BLaER1 treated with 17β-estradiol and CSF1 and Interleukin-3, amounts not matched to agents 10 nM and 100 nM (cell line): ENCODE measurements at regions not wholly inside any gene's neighbourhood (a gene's known extent, or its start where the extent isn't known, plus 50 kb on each side); places are given as distances from the start of the nearest gene placed in this dataset.
"Not testable (repeated sequence)": the region's sequence is repeated elsewhere in the genome, so short reads cannot be mapped to it uniquely, and the experiment has no call there.

Source experiments
- H3K27ac ChIP-seq, 11 experiments: shearing (Covaris generic); formaldehyde crosslinking; 2 replicates each; pipeline ENCODE4 v1.8.1; 2022
- H3K27me3 ChIP-seq, 11 experiments: shearing (Covaris generic); formaldehyde crosslinking; 2 replicates each; pipeline ENCODE4 v1.8.1; 2022
- H3K36me3 ChIP-seq, 11 experiments: shearing (Covaris generic); formaldehyde crosslinking; 2 replicates each; pipeline ENCODE4 v1.8.1; 2022
- H3K4me1 ChIP-seq, 10 experiments: shearing (Covaris generic); formaldehyde crosslinking; 2 replicates each; pipeline ENCODE4 v1.8.1; 2022
- H3K4me2 ChIP-seq, 11 experiments: shearing (Covaris generic); formaldehyde crosslinking; 2 replicates each; pipeline ENCODE4 v1.8.1; 2022
- H3K4me3 ChIP-seq, 10 experiments: shearing (Covaris generic); formaldehyde crosslinking; 2 replicates each; pipeline ENCODE4 v1.8.1; 2022
- H3K9ac ChIP-seq, 11 experiments: shearing (Covaris generic); formaldehyde crosslinking; 2 replicates each; pipeline ENCODE4 v1.8.1; 2022
- H3K9me3 ChIP-seq, 11 experiments: shearing (Covaris generic); formaldehyde crosslinking; replicated peaks in 1 of 11; 2 replicates each; pipeline ENCODE4 v1.8.1; 2022
- H4K20me1 ChIP-seq, 11 experiments: shearing (Covaris generic); formaldehyde crosslinking; 2 replicates each; pipeline ENCODE4 v1.8.1; 2022
- Cebpa-rat ChIP-seq, 11 experiments: shearing (Covaris generic); IDR thresholded peaks; 2 replicates each; pipeline ENCODE4 v1.8.1; 2022

DNA sequence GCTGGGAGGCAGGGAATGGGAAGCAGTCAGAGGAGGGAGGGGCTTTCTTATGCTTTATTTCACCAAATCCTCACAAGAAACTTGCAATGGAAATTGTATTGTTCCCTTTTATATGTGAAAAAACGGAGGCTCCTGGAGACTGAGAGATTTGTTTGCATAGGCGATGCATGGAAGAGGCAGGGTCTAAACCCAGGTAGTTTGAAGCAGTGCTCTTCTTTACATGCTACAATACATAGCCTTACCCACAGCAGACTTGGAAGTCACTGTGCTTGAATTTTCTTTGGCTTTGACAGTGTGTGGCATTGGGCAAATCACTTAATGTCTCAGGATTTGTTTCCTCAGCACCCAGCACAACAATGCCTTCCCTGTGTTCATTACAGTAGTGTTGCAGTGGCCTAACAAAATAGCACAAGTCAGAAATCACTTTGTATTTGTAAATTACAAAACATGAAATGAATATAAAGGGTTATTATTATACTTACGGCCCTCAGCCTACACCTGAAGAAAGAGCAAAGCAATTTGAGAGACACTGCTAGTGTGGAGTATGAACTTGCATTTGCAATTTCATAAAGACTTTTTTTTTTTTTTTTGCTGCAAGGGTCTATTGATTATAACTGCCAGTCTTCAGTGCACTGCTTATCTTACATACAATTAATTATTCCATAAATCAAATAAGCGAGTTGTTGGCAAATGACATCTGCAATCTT is 646.4 kb upstream of the KCNMB2 start:
- Histone ChIP-seq H3K4me2 (no peak overlapping the region), H3K27ac (no peak overlapping the region)
- TF ChIP-seq Cebpa-rat (IDR thresholded peaks at IDR 0.05), result no peak

DNA sequence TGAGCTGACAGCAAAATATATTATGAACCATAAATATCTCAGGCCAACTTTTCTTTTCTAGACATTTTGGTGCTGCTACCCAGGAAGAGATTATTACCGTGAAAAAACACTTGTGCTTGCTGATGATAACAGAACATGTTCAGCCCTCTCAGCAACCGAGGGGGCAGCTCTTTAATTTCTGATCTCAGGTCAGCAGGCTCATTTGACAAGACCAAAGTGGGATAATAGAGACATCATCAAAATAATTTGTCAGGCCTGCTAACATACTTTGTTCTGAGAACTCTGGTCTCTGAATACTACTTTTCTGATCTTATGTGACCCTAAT is 645.9 kb upstream of the KCNMB2 start:
- H3K27ac ChIP-seq, result no peak overlapping the region
- H3K4me2 ChIP-seq, result no peak overlapping the region
- no peak overlapping the region for H3K9ac ChIP-seq

More for the DNA sequence above, 646.4 kb upstream of the KCNMB2 start:
- Histone ChIP-seq H3K9ac (no peak overlapping the region), H3K36me3 (peaks cover 0 to 17% (median 0%) of the 10 kb centered on the region in 11 experiments; a peak in 5 of 22 replicates), H3K4me3 (peak overlapping the region in 3 of 10 experiments; percentile 14 to 24 (median 17); a peak in 3 of 20 replicates), H3K27me3 (no peaks in the 10 kb centered on the region), H3K4me1 (peaks cover 12 to 49% (median 33%) of the 10 kb centered on the region in 10 experiments; a peak in 19 of 20 replicates), H4K20me1 (no peaks in the 10 kb centered on the region), H3K9me3 (peaks cover 22 to 63% (median 55%) of the 10 kb centered on the region in 11 experiments; a peak in 21 of 22 replicates)

DNA sequence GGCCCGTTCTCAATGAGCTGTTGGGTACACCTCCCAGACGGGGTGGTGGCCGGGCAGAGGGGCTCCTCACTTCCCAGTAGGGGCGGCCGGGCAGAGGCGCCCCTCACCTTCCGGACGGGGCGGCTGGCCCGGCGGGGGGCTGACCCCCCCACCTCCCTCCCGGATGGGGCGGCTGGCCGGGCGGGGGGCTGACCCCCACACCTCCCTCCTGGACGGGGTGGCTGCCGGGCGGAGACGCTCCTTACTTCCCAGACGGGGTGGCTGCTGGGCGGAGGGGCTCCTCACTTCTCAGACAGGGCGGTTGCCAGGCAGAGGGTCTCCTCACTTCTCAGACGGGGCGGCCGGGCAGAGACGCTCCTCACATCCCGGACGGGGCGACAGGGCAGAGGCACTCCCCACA is 644.7 kb upstream of the KCNMB2 start:
- H3K9me3 ChIP-seq, result peaks cover 24 to 79% (median 63%) of the 10 kb centered on the region in 11 experiments
- not testable (repeated sequence) for H3K4me3 ChIP-seq, H4K20me1 ChIP-seq, H3K27ac ChIP-seq, H3K4me2 ChIP-seq, H3K27me3 ChIP-seq, H3K9ac ChIP-seq
- H3K36me3 ChIP-seq, result peaks cover 0 to 18% (median 0%) of the 10 kb centered on the region in 11 experiments; a peak in 6 of 22 replicates
- H3K4me1 ChIP-seq, result peaks cover 6 to 31% (median 15%) of the 10 kb centered on the region in 10 experiments; a peak in 16 of 20 replicates

More for the DNA sequence above, 645.9 kb upstream of the KCNMB2 start:
- H3K9me3 ChIP-seq, result peaks cover 22 to 67% (median 55%) of the 10 kb centered on the region in 11 experiments; a peak in 21 of 22 replicates
- peaks cover 0 to 17% (median 0%) of the 10 kb centered on the region in 11 experiments; a peak in 5 of 22 replicates for H3K36me3 ChIP-seq
- no peaks in the 10 kb centered on the region for H4K20me1 ChIP-seq
- H3K4me3 ChIP-seq, result peak overlapping the region in 1 of 10 experiments; percentile 24; a peak in 1 of 20 replicates
- H3K27me3 ChIP-seq, result no peaks in the 10 kb centered on the region
- H3K4me1 ChIP-seq, result peaks cover 13 to 43% (median 27%) of the 10 kb centered on the region in 10 experiments; a peak in 19 of 20 replicates
- TF ChIP-seq Cebpa-rat (IDR thresholded peaks at IDR 0.05), result no peak

DNA sequence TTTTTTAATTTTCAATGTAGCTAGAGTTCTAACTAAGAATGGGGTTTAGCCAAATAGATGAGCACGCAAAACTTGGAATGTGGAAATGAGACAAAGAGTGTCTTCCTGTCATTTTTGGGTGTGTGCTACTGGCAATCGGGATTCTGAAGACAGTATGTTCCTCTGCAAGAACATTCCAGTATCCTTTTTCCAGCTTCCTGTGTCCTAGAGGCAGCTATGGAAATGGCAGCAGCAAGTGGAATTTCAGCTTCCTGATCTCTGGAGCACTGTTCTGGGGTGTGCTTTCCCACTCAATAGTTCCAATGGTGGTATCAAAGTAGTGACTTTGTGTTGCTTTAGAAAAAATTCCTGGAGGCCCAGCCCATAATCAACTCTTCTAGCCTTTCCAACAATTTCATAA is 642.9 kb upstream of the KCNMB2 start:
- Histone ChIP-seq H4K20me1 (no peaks in the 10 kb centered on the region), H3K9ac (no peak overlapping the region), H3K4me2 (no peak overlapping the region), H3K4me1 (peaks cover 0 to 14% (median 5%) of the 10 kb centered on the region in 10 experiments; a peak in 8 of 20 replicates), H3K36me3 (peaks cover 0 to 31% (median 1%) of the 10 kb centered on the region in 11 experiments; a peak in 11 of 22 replicates), H3K27me3 (no peaks in the 10 kb centered on the region), H3K9me3 (peaks cover 42 to 91% (median 80%) of the 10 kb centered on the region in 11 experiments), H3K4me3 (no peak overlapping the region), H3K27ac (no peak overlapping the region)
- no peak for TF ChIP-seq Cebpa-rat (IDR thresholded peaks at IDR 0.05)

DNA sequence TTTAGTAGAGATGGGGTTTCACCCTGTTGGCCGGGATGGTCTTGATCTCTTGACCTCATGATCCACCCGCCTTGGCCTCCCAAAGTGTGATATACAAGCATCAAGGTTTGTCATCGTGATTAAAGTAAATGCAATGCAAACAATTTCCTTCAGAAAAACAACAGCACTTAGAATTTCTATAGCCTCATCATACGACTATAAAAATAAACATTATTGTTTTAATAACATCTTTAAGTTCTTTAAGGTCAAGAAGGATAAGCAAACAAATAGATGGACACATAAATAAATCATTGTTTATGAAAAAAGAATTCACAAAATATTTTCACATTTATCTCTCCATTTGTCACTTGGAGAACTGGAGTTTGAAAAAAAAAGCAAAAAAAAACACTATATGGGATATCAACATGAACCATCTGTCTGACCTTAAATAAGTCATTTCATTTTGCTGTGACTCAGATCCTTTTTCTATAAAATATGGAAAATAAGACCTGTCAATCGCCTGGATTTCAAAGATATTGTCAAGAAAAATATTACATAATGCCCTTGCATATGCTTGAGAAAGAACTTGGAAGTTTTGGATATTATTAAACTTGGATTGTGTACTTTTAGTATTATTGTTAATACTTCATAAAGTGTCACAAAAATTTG is 642.0 kb upstream of the KCNMB2 start:
- H3K27me3 ChIP-seq, result no peaks in the 10 kb centered on the region
- no peak overlapping the region for H3K9ac ChIP-seq
- H3K4me3 ChIP-seq, result no peak overlapping the region
- H3K4me1 ChIP-seq, result peaks cover 0 to 7% (median 0%) of the 10 kb centered on the region in 10 experiments; a peak in 4 of 20 replicates
- TF ChIP-seq Cebpa-rat (IDR thresholded peaks at IDR 0.05), result no peak
- no peaks in the 10 kb centered on the region for H4K20me1 ChIP-seq
- no peak overlapping the region for H3K27ac ChIP-seq
- peaks cover 0 to 40% (median 5%) of the 10 kb centered on the region in 11 experiments; a peak in 13 of 22 replicates for H3K36me3 ChIP-seq
- peaks cover 47 to 91% (median 80%) of the 10 kb centered on the region in 11 experiments for H3K9me3 ChIP-seq
- no peak overlapping the region for H3K4me2 ChIP-seq

DNA sequence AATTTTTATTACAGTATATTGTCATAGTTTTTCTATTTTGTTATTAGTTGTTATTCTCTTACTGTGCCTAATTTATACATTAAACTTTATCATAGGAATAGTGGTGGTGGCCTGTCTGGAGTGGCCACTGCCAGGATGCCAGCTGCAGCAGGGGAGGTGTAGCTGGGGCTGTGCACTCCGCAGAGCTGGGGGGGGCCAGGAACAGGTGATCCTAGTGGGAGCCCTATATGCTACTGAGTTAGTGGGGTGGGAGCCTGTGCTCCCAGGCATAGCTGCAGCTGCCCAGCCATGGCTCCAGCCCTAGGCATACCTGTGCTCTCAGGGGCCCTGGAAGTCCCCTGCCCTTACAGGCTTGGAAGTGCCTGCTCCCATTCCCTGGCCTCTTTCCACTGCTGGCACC is 638.1 kb upstream of the KCNMB2 start:
- H3K4me2 ChIP-seq, result no peak overlapping the region
- H4K20me1 ChIP-seq, result no peaks in the 10 kb centered on the region
- peaks cover 48 to 86% (median 71%) of the 10 kb centered on the region in 11 experiments for H3K9me3 ChIP-seq
- TF ChIP-seq Cebpa-rat (IDR thresholded peaks at IDR 0.05), result no peak
- H3K27me3 ChIP-seq, result no peaks in the 10 kb centered on the region
- H3K4me3 ChIP-seq, result peak overlapping the region in 3 of 10 experiments; percentile 20 to 40 (median 26); a peak in 2 of 20 replicates
- peaks cover 0 to 7% (median 0%) of the 10 kb centered on the region in 10 experiments; a peak in 1 of 20 replicates for H3K4me1 ChIP-seq
- H3K36me3 ChIP-seq, result peaks cover 0 to 38% (median 12%) of the 10 kb centered on the region in 11 experiments; a peak in 12 of 22 replicates
- no peak overlapping the region for H3K9ac ChIP-seq
- no peak overlapping the region for H3K27ac ChIP-seq

DNA sequence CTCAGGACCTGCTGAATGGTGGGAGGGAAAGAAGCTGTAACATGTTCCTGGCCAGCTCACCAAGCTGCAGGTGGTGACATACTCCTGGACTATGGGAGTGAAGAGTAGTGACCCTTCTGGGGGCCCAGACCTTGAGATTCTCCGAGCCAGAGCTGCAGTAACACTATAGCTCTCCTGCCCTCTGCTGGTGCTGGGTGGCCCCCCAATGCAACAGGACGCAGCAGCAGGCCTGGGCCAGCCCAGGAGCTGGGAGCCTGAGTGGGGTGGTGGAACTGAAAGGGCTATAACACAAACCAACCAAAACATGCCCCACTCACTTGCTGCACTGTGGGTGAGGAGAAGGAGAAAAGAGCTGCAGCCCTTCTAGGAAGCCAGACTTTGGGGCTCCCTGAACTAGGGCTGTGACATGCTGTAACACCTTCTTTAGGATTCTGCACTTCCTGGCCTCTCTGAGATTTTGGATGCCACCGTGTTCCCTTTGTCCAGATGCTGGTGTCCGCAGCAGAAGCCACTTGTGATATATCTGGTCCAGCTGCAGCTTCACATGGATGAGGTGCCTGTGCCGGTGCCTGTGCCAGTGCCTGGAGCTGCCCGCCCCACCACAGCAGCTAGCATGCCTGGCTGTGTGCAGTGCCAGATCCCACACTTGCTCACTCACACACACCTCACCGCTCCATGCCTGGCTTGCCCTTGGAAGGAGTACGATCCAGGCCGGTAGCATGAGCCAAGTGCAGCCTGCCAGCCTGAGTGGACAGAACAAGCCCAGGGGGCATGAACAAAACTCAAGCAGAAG is 636.8 kb upstream of the KCNMB2 start:
- TF ChIP-seq Cebpa-rat (IDR thresholded peaks at IDR 0.05), result no peak
- no peak overlapping the region for H3K4me2 ChIP-seq
- no peaks in the 10 kb centered on the region for H4K20me1 ChIP-seq
- no peaks in the 10 kb centered on the region for H3K27me3 ChIP-seq
- peak overlapping the region in 7 of 10 experiments; percentile 2 to 40 (median 26); a peak in 7 of 20 replicates for H3K4me3 ChIP-seq
- peaks cover 47 to 74% (median 62%) of the 10 kb centered on the region in 11 experiments for H3K9me3 ChIP-seq
- H3K36me3 ChIP-seq, result peaks cover 0 to 38% (median 12%) of the 10 kb centered on the region in 11 experiments; a peak in 12 of 22 replicates
- H3K27ac ChIP-seq, result no peak overlapping the region
- H3K9ac ChIP-seq, result no peak overlapping the region
- peaks cover 0 to 7% (median 0%) of the 10 kb centered on the region in 10 experiments; a peak in 1 of 20 replicates for H3K4me1 ChIP-seq

DNA sequence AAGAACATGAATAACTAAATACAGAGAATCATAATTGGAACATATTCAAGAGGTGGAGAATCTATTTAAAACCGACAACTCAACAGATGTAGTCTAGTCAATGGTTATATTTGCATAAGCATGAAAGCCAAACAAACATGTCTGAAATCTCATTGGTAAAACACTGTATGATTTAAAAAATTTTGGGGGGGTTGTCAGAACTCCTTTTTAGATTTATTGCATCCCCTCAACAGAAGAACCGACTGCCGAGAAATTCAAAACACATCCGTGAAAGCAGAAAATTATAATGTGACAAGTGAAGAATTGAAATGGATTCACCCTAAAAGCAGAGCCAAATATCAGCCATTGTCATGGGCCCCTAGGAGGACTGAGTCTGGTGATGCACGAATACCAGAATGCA is 633.4 kb upstream of the KCNMB2 start:
- H3K36me3 ChIP-seq, result peaks cover 0 to 26% (median 12%) of the 10 kb centered on the region in 11 experiments; a peak in 11 of 22 replicates
- peaks cover 0 to 18% (median 8%) of the 10 kb centered on the region in 10 experiments; a peak in 12 of 20 replicates for H3K4me1 ChIP-seq
- H3K4me2 ChIP-seq, result no peak overlapping the region
- no peaks in the 10 kb centered on the region for H4K20me1 ChIP-seq
- no peak overlapping the region for H3K9ac ChIP-seq
- no peak overlapping the region for H3K27ac ChIP-seq
- no peak for TF ChIP-seq Cebpa-rat (IDR thresholded peaks at IDR 0.05)
- no peak overlapping the region for H3K4me3 ChIP-seq
- no peaks in the 10 kb centered on the region for H3K27me3 ChIP-seq
- peaks cover 32 to 53% (median 45%) of the 10 kb centered on the region in 11 experiments for H3K9me3 ChIP-seq
